ENCODE measurements at regions not wholly inside any gene's neighbourhood (a gene's known extent, or its start where the extent isn't known, plus 50 kb on each side); places are given as distances from the start of the nearest gene placed in this dataset.

- Mint-ChIP-seq H3K36me3 (ENCODE audit: low read depth) (no peaks in the 10 kb centered on the region), H3K27ac (no peak overlapping the region), H3K4me1 (ENCODE audit: low read depth) (no peaks in the 10 kb centered on the region), H3K4me3 (no peak overlapping the region), H3K9me3 (no peaks in the 10 kb centered on the region), H3K27me3 (peaks cover 2% of the 10 kb centered on the region)
- CTCF ChIA-PET: no interaction called here
- Histone ChIP-seq H3K9me3 (ENCODE audit: control insufficient read depth in 1 of 2, insufficient read depth in 1 of 2, low read length in 2 of 2) (no peaks in the 10 kb centered on the region), H3K4me1 (ENCODE audit: insufficient read depth, low read length) (no peaks in the 10 kb centered on the region), H3K4me3 (ENCODE audit: low read length) (no peak overlapping the region), H3K27ac (ENCODE audit: low read depth in 1 of 2, low read length in 2 of 2) (no peak overlapping the region), H3K27me3 (ENCODE audit: control insufficient read depth in 1 of 2, insufficient read depth in 2 of 2, low read length in 2 of 2) (peaks cover 0 to 2% of the 10 kb centered on the region in 2 experiments), H3K36me3 (ENCODE audit: insufficient read depth, low read length) (no peaks in the 10 kb centered on the region)
- no peak for DNase-seq
- POLR2A ChIA-PET: no interaction called here
- ATAC-seq (ENCODE audit: poor library complexity): no peak
- intact Hi-C loops (cut with DNase I, micrococcal nuclease): no loop called here
- no peak for TF ChIP-seq CTCF (IDR thresholded peaks at IDR 0.05)
Measured at GRCh38 chr12:94091624-94092023, 56.8 kb upstream of the PLXNC1 start.

- DNase-seq (no peak), ATAC-seq (ENCODE audit: poor library complexity) (no peak)
- no peak overlapping the region for H3K27ac Mint-ChIP-seq
- Histone ChIP-seq H3K9me3 (ENCODE audit: control insufficient read depth in 1 of 2, insufficient read depth in 1 of 2, low read length in 2 of 2) (no peaks in the 10 kb centered on the region), H3K27me3 (ENCODE audit: control insufficient read depth in 1 of 2, insufficient read depth in 2 of 2, low read length in 2 of 2) (no peaks in the 10 kb centered on the region), H3K4me1 (ENCODE audit: insufficient read depth, low read length) (no peaks in the 10 kb centered on the region), H3K4me3 (ENCODE audit: low read length) (no peak overlapping the region), H3K27ac (ENCODE audit: low read depth in 1 of 2, low read length in 2 of 2) (no peak overlapping the region), H3K36me3 (ENCODE audit: insufficient read depth, low read length) (no peaks in the 10 kb centered on the region)
- peaks cover 11% of the 10 kb centered on the region for H3K27me3 Mint-ChIP-seq
- H3K4me1 Mint-ChIP-seq (ENCODE audit: low read depth): no peaks in the 10 kb centered on the region
- no peaks in the 10 kb centered on the region for H3K9me3 Mint-ChIP-seq
- no peaks in the 10 kb centered on the region for H3K36me3 Mint-ChIP-seq (ENCODE audit: low read depth)
- ChIA-PET CTCF (no interaction called here), POLR2A (no interaction called here)
- H3K4me3 Mint-ChIP-seq: no peak overlapping the region
- intact Hi-C loops (cut with DNase I, micrococcal nuclease): no loop called here
- no peak for TF ChIP-seq CTCF (IDR thresholded peaks at IDR 0.05)
Measured at GRCh38 chr12:94092516-94093241, 55.7 kb upstream of the PLXNC1 start.

GRCh38 chr12:94094700-94095099 lies 53.7 kb upstream of the PLXNC1 start:
- Mint-ChIP-seq H3K27ac (no peak overlapping the region), H3K36me3 (ENCODE audit: low read depth) (no peaks in the 10 kb centered on the region), H3K4me1 (ENCODE audit: low read depth) (no peaks in the 10 kb centered on the region), H3K9me3 (no peaks in the 10 kb centered on the region), H3K27me3 (peaks cover 12% of the 10 kb centered on the region), H3K4me3 (no peak overlapping the region)
- TF ChIP-seq CTCF (IDR thresholded peaks at IDR 0.05): no peak
- intact Hi-C loops (cut with DNase I, micrococcal nuclease): no loop called here
- no peaks in the 10 kb centered on the region for H3K27me3 ChIP-seq (ENCODE audit: control insufficient read depth in 1 of 2, insufficient read depth in 2 of 2, low read length in 2 of 2)
- no peak for ATAC-seq (ENCODE audit: poor library complexity)
- ChIA-PET POLR2A (no interaction called here), CTCF (no interaction called here)
- H3K9me3 ChIP-seq (ENCODE audit: control insufficient read depth in 1 of 2, insufficient read depth in 1 of 2, low read length in 2 of 2): no peaks in the 10 kb centered on the region
- no peak for DNase-seq
- no peaks in the 10 kb centered on the region for H3K36me3 ChIP-seq (ENCODE audit: insufficient read depth, low read length)
- H3K4me3 ChIP-seq (ENCODE audit: low read length): no peak overlapping the region
- no peaks in the 10 kb centered on the region for H3K4me1 ChIP-seq (ENCODE audit: insufficient read depth, low read length)
- H3K27ac ChIP-seq (ENCODE audit: low read depth in 1 of 2, low read length in 2 of 2): no peak overlapping the region

Measured in CD4-positive, alpha-beta T cell (primary cell).